GM19239 (cell line): ENCODE measurements at regions not wholly inside any gene's neighbourhood (a gene's known extent, or its start where the extent isn't known, plus 50 kb on each side); places are given as distances from the start of the nearest gene placed in this dataset.
"Not testable (repeated sequence)": the region's sequence is repeated elsewhere in the genome, so short reads cannot be mapped to it uniquely, and the experiment has no call there.

ENCODE experiments used
- DNase-seq: peaks from one replicate; pipeline ENCODE4 v3.0.0; 2011; ENCODE audit warnings: low spot score; ENCODE audit not compliant: insufficient read length
- FAIRE-seq: peaks from 2 replicates; lab custom pipeline; 2011; peaks lifted over from hg19 to GRCh38; lab: Jason Lieb, UNC

DNA sequence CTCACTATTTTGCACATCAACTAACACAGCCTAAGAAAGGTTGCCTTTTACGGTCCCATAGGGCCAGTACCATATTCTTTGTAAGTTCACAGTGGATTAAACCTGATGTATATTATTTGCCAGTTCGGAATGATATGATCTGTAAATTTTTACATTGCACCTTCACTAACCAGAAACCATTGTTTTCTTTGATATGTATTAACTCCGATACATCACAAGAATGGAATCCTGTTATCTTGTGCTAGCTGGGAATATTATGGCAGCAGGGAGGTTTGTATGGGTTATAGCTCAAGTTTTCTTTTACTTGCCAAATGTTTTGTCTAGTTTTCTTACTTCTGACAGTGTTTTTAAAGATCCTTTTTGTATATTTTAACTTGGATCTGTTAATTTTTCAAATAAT is 51.4 kb upstream of the S1PR1 start:
- FAIRE-seq (peak; percentile 31), DNase-seq (no peak)

DNA sequence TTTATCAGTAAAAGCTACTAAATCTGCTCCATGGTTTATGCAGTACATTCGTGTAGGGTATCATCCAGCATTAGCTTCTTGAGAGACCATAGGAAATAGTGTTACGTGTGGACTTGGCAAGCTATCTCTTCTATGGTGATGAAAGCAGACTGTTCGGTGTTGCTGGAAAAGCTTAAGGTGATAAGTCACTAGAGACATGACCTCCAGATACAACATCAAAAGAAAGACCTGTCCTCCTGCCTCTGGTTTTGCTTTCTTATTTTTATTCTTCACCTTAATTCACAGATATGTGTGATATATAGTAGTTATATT is 53.5 kb upstream of the S1PR1 start:
- FAIRE-seq (peak; percentile 66), DNase-seq (no peak)

DNA sequence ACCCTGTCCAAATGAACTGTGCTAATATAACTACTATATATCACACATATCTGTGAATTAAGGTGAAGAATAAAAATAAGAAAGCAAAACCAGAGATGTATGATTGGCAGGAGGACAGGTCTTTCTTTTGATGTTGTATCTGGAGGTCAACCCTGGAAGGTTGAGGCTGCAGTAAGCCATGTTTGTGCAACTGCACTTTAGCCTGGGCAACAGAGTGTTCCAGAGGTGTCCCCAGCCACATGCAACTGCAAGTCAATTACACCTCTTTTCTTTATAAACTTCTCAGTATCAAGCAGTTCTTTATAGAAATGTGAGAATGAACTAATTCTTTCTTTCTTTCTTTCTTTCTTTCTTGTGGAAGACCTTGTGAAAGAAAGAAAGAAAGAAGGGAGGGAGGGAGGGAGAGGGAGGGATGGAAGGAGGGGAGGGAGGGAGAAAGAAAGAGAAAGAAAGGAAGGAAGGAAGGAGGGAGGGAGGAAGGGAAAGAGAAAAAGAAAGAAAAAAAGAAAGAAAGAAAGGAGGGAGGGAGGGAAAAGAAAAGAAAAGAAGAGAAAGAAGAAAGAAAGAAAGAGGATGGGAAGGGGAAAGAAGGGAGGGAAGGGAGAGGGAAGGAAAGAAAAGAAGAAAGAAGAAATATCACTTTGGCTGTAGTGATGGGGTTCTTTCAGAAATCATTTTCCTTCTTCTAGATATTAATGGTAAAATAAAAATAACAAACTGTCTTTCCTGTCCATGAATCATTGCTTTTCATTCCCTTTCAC is 54.0 kb upstream of the S1PR1 start:
- DNase-seq: no peak
- no peak for FAIRE-seq

DNA sequence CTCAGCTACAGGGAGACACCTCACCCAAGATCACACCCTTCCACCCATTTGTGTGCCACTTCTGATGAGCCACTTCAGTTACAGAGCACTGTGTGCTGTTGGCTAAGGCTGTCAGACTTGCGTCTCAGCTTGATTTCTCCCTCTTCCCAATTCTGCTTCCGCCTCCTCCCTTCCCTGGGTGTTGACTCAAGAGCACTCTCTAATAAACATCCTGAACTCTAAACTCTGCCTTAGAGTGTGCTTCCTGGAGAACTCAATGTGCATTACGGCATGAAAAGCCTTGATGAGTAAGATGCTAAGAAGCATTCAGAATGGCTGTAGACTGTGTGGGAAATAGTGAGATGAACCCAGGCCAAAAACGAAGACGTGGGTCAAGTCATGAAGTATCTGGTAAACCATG is 54.9 kb upstream of the S1PR1 start:
- no peak for DNase-seq
- no peak for FAIRE-seq

DNA sequence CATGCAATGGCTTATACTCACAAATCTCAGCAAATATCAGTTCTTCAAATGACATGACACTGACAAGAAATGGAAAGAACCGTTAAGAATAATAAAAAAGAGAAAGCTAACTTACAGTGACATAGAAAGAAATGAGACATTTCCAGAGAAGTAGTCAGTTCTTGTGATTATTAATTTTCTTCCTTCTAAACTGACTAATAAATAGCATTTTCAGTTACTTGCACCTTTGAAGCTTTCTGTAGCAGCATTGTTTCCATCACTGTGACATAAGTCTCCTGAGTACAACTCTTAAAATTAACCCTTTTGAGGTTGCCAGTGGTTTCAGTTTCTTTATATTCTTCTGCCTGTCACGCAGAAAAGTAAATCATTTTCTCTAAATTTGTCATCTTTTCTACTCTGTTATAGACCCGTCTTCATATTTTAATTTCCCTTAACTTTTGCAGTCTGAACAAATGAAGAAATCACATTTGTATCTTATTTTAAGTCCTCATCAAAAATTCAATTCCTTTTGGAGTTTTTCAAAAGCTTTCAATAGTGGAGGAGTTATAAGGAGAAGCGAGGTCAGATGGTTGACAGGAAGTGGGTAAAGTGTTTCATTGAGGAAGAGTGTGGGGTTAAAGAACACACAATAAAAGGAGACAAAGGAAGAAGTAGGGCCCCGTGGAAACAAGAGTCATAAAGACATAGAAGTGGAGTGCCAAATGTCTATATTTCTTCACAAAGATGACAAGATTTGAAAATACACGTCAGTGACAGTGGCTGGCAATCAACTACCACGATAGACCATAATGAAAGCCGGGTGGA is 57.9 kb upstream of the S1PR1 start:
- FAIRE-seq (peak; percentile 94), DNase-seq (peak; percentile 35)

DNA sequence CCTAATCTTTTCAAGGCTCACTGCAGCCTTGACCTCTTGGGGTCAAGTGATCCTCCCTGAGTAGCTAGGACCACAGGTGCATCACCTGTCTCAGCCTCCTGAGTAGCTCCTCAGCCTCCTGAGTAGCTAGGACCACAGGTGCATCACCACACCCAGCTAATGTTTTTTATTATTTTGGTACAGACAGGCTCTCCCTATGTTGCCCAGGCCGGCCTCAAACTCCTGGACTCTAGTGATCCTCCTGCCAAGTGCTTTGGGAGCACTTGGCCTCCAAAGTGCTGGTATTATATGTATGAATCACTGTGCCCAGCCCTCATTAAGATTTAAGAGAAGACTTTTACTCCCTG is 58.5 kb upstream of the S1PR1 start:
- DNase-seq (no peak), FAIRE-seq (no peak)

DNA sequence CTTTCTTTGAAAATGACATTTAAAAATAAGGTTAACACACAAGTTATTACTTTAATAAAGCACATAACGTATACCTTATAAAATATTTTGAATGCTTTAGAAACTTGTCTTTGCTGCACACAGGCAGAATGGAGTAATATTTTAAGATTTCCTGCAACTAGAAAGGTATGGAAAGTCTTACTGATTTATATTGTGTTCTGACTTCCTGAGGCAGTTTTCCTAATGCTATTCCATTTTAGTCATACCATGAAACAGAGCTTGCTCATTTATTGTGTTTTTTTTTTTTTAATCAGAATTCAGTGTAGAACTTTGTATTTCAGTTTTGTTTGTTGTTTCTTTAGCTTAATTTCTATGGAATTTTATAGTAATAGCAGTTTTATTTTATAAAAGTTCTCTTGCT is 60.9 kb upstream of the S1PR1 start:
- DNase-seq (no peak), FAIRE-seq (no peak)

DNA sequence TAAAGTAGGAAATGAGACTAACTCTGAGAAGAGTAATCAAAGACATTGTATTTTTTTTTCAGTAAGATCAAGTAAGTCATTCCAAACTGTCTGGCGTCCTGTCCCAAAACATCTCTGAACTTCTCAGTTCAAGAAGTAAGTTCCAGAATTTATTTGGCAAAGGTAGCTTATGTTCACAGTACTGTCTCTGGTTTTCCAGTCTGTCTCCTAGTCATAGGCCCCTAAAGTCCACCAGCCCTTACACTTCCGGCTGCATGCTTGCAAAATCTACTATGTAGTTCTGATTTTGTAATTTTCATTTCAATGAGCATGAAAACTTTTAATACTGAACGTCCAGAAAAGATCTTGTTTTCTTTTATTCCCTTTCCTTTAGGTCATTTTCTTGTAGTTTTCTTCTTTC is 61.4 kb upstream of the S1PR1 start:
- no peak for FAIRE-seq

DNA sequence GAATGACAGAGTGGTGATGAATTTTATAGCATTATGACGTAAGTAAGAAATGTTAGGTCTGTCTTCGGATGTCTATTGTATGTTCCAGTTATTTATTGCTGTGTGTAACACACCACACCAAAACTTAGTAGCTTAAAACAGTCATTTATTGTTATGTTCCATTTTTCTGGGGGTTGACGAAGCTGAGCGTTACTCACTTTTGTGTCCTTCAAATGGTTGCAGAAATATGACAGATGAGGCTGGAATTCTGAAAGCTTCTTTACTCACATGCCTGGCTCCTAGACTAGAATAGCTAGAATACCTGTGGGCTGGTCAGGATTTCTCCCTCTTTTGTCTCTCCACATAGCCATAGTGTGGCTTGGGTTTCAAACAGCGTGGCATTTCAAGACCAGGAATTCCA is 62.1 kb upstream of the S1PR1 start:
- FAIRE-seq (no peak), DNase-seq (no peak)

More for the DNA sequence above, 61.4 kb upstream of the S1PR1 start:
- no peak for DNase-seq

DNA sequence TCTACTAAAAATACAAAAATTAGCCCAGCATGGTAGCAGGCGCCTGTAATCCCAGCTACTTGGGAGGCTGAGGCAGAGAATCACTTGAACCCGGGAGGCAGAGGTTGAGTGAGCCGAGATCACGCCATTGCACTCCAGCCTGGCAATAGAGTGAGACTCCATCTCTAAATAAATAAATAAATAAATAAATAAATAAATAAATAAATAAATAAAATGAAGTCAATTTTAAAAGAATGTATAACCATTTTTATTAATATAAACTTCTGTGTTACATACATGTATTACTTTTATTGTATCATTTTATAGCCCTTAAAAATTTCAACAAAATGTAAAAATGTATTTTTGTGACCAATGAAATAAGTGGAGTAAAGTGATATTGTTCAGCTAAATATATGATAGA is 62.5 kb upstream of the S1PR1 start:
- DNase-seq, FAIRE-seq: not testable (repeated sequence)

DNA sequence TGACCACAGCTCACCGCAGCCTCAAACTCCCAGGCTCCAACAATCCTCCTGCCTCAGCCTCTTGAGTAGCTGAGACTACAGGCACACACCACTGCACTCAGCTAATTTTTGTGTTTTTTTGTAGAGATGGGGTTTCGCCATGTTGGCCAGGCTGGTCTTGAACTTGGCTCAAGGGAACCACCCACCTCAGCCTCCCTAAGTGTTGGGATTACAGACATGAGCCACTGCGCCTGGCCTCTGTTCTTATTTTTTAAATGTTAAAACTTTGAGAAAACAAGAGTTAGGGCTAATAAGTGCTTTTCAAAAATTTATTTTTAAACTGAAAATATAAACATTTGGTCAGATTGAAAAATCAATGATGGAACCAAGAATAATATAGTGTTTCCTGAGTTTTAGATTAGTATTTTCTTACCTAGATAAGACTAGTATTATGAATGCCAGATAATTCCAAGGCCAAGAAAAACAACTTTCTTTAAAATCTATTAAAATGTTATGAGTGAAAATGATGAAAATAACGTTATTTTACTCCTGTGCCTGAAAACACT is 66.2 kb upstream of the S1PR1 start:
- no peak for FAIRE-seq

DNA sequence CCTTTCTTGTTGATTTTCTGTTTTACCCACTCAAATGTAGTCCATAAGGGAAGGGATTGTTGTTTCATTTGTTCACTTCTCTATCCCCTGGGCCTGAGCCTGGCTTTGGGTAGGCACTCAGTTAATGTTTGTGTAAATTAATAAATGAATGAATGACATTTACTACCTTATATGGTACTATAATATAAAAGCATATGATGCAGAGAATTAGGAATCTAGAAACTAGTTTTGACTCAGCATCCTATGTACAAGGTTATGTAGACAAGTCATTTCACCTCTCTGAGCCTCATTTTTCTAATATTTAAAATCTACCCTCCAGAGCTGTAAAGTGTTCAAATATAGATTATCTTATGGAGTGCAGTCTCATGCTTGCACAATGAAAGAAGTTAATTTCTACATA is 68.9 kb upstream of the S1PR1 start:
- DNase-seq (no peak), FAIRE-seq (peak; percentile 51)

More for the DNA sequence above, 66.2 kb upstream of the S1PR1 start:
- DNase-seq: no peak

DNA sequence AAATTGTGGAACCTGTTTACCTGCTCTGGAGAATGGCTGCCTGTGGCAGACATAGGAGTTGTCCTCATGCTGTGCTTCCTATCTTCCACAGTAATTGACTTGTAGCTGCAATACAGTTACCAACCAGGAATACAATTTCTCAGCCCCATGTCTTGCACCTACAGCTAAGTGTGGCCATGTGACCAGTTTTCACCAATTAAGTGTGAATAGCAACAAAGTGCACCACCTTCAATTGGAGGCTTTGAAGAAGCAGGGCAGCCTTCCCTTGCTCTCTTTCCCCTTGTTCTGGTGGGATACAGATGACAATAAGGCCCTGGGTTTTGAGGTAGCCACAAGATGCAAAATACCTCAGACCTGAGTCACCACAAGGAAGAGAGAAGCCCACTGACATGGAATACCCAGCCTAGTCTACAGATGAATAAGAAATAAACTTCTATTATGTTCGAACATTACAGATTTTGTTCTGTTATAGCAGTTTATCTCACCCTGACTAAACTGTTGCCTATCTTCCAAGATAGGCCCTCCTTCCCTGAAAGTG is 70.2 kb upstream of the S1PR1 start:
- FAIRE-seq (peak; percentile 37), DNase-seq (no peak)

DNA sequence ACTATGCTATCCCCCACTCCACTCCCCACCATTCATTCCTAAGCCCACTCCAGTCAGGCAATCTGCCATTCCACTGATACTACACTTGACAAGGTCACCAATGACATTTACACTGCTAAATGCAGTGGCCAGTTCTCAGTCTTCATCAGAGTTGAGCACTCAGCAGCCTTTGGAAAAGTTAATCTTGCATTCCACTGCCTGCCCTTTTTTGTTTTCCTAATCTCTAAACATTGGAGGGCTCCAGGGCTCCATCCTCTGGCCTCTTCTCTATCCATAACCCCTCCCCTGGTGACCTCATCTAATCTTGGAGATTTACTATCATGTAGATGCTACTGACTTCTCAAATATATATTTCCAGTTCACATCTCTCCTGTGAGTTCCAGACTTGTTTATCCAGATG is 70.9 kb upstream of the S1PR1 start:
- DNase-seq (no peak), FAIRE-seq (no peak)

DNA sequence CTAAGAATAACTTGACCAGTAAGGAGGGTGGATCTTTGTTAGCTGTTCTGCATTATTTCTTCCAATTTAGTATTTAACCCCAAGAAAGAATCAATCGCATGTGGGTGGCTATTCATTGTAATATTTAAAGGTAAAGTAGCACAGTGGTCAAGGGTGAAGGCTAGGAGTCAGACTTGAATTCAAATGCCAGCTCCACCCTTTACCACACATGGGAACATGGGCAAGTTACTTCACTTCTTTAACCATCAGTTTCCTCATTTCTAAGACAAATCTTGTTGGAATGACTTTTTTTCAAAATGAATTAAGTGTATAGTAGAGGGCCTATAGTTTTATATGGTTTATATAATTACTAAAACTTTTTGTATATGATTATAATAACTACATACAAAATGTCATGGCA is 71.3 kb upstream of the S1PR1 start:
- no peak for FAIRE-seq
- no peak for DNase-seq

DNA sequence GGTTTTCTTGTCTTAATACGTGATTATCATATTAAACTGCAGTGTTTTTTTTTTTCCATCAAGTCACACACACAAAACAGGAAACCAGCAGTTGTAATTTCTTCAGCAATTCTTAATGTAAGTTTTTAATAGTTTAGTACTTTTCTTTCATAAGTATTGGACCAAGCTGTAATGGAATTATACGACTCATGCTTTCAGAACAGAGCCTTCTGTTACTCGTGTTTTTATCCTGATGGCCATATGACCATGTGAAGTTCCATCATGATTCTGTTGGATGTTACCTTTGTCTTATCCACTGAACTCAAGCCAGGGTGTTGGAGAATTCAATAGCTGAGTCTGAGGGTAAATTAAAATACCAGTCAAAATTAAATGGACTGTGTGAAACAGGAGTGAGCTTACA is 72.0 kb upstream of the S1PR1 start:
- FAIRE-seq (peak; percentile 28), DNase-seq (no peak)

DNA sequence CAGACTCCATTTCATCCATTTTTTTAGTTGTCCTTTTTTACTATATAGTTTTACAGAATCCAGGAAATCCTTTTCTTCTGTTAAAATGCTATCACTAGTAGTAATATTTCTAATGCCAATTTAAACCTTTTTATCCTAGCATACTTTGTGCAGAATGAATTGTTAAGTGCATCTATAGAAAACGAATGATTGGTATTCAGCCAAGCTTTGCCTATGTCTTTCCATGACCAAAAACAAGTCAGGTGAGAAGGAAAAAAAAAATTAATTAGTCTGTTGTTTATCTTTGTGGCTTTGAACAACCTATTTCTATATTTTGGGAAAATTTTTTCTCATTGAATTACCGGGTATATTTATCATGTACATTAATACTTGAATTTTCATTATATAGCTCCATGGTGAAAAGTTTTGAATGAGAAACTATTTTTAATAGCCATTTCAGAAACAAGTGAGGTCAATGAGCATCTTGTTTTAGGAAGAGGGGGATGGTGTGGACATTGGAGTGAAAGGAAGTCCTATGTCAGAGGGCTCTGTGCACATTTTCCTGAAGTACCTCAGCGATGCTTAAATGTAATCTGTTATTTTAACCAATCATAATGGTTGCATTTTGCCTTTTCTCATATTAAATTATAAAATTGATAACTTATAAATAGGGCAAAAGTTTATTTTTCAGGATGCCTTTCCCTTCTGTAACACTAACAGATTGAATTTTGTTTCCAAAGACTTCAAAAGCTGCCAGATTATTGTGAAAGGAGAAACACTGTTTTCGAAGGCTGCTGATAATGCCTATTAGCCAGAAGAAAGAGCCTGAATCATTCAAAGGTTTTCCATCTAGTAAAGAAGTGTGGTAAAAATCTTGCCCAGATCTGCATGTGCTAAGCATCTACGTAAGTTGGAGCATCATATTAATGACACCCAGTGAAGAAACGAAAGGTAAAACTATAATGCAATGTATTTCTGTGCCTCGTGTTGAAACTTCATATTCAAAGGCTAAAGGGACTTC is 73.8 kb upstream of the S1PR1 start:
- FAIRE-seq (no peak), DNase-seq (no peak)

DNA sequence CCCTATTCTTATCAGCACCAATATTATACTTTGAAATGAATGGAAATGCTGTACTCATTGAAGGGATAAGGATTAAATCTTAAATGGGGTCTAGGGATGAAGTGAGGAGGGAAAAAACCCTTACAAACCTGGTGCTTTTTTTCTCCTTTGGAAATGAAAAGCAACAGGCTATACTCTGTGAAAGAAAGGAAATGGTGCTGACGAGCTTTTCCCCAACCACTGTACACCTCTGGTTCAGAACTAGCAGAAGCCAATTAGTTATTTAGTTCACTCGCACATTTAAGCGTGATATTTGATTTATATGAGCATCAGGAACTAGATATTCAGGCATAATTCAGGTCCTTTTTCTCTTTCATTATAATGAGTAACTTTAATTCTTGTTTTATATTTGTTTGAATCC is 74.5 kb upstream of the S1PR1 start:
- no peak for FAIRE-seq
- no peak for DNase-seq

DNA sequence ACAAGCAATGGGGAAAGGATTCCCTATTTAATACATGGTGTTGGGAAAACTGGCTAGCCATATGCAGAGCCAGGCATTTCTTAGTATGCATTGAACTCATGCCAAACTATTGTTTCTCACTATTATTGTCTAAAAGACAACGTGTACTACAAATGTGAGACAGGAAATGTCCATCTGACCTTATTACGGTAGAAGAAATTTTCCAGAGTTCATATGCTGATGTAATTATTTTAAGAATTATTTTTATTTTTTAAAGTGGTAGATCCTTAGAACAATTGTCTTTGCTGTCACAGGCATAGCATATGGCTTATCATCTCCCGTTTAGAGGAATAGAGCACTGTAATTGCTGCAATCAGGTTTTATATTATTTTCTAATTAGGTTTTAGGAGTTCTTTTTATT is 75.2 kb upstream of the S1PR1 start:
- FAIRE-seq (no peak), DNase-seq (no peak)

DNA sequence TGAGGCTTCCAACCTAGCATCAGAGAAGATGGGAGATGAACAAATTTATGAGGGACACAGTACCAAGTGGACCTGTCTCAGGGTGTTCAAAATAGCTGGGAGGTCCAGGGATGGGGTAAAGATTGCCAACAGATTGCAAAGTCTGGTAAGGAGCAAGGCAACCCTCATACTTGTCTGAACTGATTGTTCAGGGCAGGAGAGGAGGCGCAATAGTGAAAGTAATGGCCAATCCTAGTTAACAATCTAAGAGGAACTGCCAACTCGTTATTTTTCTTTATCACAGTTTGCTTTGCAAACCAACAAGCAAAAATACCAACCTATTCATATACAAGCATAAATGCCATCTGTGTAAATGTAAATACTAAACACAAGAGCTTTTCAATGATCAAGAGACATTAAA is 78.4 kb upstream of the S1PR1 start:
- DNase-seq (no peak), FAIRE-seq (peak; percentile 53)
